Mesothelial cell of epicardium (in vitro differentiated cells): ENCODE measurements at regions not wholly inside any gene's neighbourhood (a gene's known extent, or its start where the extent isn't known, plus 50 kb on each side); places are given as distances from the start of the nearest gene placed in this dataset.

Source experiments
- DNase-seq, 2 experiments: peaks; one replicate each; pipeline ENCODE4 v3.0.0; 2021; ENCODE audit warnings: low spot score in 2 of 2; ENCODE audit not compliant: unreplicated experiment in 2 of 2
- H3K27ac Mint-ChIP-seq: 2 replicates; pipeline ENCODE4 v1.8.0; 2021; ENCODE audit warnings: mixed read lengths
- H3K27me3 Mint-ChIP-seq: 2 replicates; pipeline ENCODE4 v1.8.0; 2021; ENCODE audit warnings: low read depth, mixed read lengths
- H3K36me3 Mint-ChIP-seq: 2 replicates; pipeline ENCODE4 v1.8.0; 2021; ENCODE audit warnings: mixed read lengths
- H3K4me1 Mint-ChIP-seq: 2 replicates; pipeline ENCODE4 v1.8.0; 2021; ENCODE audit warnings: mixed read lengths
- H3K4me3 Mint-ChIP-seq: 2 replicates; pipeline ENCODE4 v1.8.0; 2021; ENCODE audit warnings: mild to moderate bottlenecking, moderate library complexity, mixed read lengths
- H3K9me3 Mint-ChIP-seq: 2 replicates; pipeline ENCODE4 v1.8.0; 2021; ENCODE audit warnings: mixed read lengths
- CTCF ChIP-seq: fragments of 200-600 bp; sonication (generic); IDR thresholded peaks from one replicate; pipeline ENCODE4 v1.5.0; 2021; ENCODE audit warnings: antibody characterized with exemption; ENCODE audit not compliant: unreplicated experiment

GRCh38 chr9:78525986-78526560, 229.1 kb downstream of the PSAT1 start:
- peaks cover 19% of the 10 kb centered on the region for H3K9me3 Mint-ChIP-seq
- no peak for DNase-seq
- no peak overlapping the region for H3K4me3 Mint-ChIP-seq
- TF ChIP-seq CTCF = no peak
- no peak overlapping the region for H3K27ac Mint-ChIP-seq
- H3K36me3 Mint-ChIP-seq = peaks cover 6% of the 10 kb centered on the region
- H3K4me1 Mint-ChIP-seq = no peaks in the 10 kb centered on the region
- no peaks in the 10 kb centered on the region for H3K27me3 Mint-ChIP-seq

GRCh38 chr9:78533500-78533899, 236.6 kb downstream of the PSAT1 start:
- Mint-ChIP-seq H3K4me3 (no peak overlapping the region), H3K27me3 (no peaks in the 10 kb centered on the region), H3K27ac (no peak overlapping the region), H3K4me1 (peaks cover 2% of the 10 kb centered on the region), H3K9me3 (peaks cover 3% of the 10 kb centered on the region), H3K36me3 (no peaks in the 10 kb centered on the region)
- no peak for DNase-seq
- TF ChIP-seq CTCF = no peak

- Mint-ChIP-seq H3K9me3 (peaks cover 3% of the 10 kb centered on the region), H3K27ac (no peak overlapping the region), H3K36me3 (no peaks in the 10 kb centered on the region), H3K4me3 (no peak overlapping the region), H3K27me3 (peaks cover 1% of the 10 kb centered on the region), H3K4me1 (peaks cover 9% of the 10 kb centered on the region)
- TF ChIP-seq CTCF = no peak
- DNase-seq = no peak
Measured at GRCh38 chr9:78539188-78539587, 242.3 kb downstream of the PSAT1 start.

- TF ChIP-seq CTCF = no peak
- peaks cover 10% of the 10 kb centered on the region for H3K4me1 Mint-ChIP-seq
- H3K9me3 Mint-ChIP-seq = peaks cover 1% of the 10 kb centered on the region
- no peak for DNase-seq
- no peak overlapping the region for H3K4me3 Mint-ChIP-seq
- no peak overlapping the region for H3K27ac Mint-ChIP-seq
- no peaks in the 10 kb centered on the region for H3K36me3 Mint-ChIP-seq
- H3K27me3 Mint-ChIP-seq = peaks cover 1% of the 10 kb centered on the region
Measured at GRCh38 chr9:78539904-78540303, 243.0 kb downstream of the PSAT1 start.

GRCh38 chr9:78541868-78542443, 245.0 kb downstream of the PSAT1 start:
- DNase-seq = no peak
- H3K4me3 Mint-ChIP-seq = no peak overlapping the region
- no peak overlapping the region for H3K27ac Mint-ChIP-seq
- H3K4me1 Mint-ChIP-seq = peaks cover 10% of the 10 kb centered on the region
- no peak for TF ChIP-seq CTCF
- H3K9me3 Mint-ChIP-seq = no peaks in the 10 kb centered on the region
- H3K27me3 Mint-ChIP-seq = peaks cover 3% of the 10 kb centered on the region
- no peaks in the 10 kb centered on the region for H3K36me3 Mint-ChIP-seq
